ENCODE measurements at regions not wholly inside any gene's neighbourhood (a gene's known extent, or its start where the extent isn't known, plus 50 kb on each side); places are given as distances from the start of the nearest gene placed in this dataset.
"Not testable (repeated sequence)": the region's sequence is repeated elsewhere in the genome, so short reads cannot be mapped to it uniquely, and the experiment has no call there.

- DNase-seq: no peak
These were observed 60.5 kb downstream of the DSEL start for GRCh38 chr18:67455890-67456501.

- no peak for DNase-seq
These were observed 62.6 kb downstream of the DSEL start for GRCh38 chr18:67453901-67454300.

GRCh38 chr18:67451960-67452359 is 64.6 kb downstream of the DSEL start:
- DNase-seq: no peak

GRCh38 chr18:67451101-67451500 is 65.4 kb downstream of the DSEL start:
- DNase-seq: not testable (repeated sequence)

GRCh38 chr18:67433971-67434370 is 82.5 kb downstream of the DSEL start:
- no peak for DNase-seq

GRCh38 chr18:67432806-67433205 is 83.7 kb downstream of the DSEL start:
- DNase-seq: no peak

- DNase-seq: no peak
These were observed 87.7 kb downstream of the DSEL start for GRCh38 chr18:67428805-67429204.

- DNase-seq: no peak
These were observed 88.4 kb downstream of the DSEL start for GRCh38 chr18:67428158-67428557.

- DNase-seq: no peak
These were observed 90.0 kb downstream of the DSEL start for GRCh38 chr18:67426486-67426885.

- no peak for DNase-seq
These were observed 90.8 kb downstream of the DSEL start for GRCh38 chr18:67425672-67426071.

GRCh38 chr18:67421651-67422050 is 94.9 kb downstream of the DSEL start:
- no peak for DNase-seq

- DNase-seq: no peak
These were observed 98.5 kb downstream of the DSEL start for GRCh38 chr18:67417864-67418523.

GRCh38 chr18:67411116-67411515 is 105.4 kb downstream of the DSEL start:
- DNase-seq: no peak

- no peak for DNase-seq
These were observed 106.1 kb downstream of the DSEL start for GRCh38 chr18:67410075-67411070.

- no peak for DNase-seq
These were observed 108.3 kb downstream of the DSEL start for GRCh38 chr18:67408240-67408639.

- DNase-seq: no peak
These were observed 109.8 kb downstream of the DSEL start for GRCh38 chr18:67406714-67407113.

- no peak for DNase-seq
These were observed 114.0 kb downstream of the DSEL start for GRCh38 chr18:67402543-67402942.

GRCh38 chr18:67400502-67401117 is 115.9 kb downstream of the DSEL start:
- DNase-seq: no peak

GRCh38 chr18:67386032-67386431 is 130.5 kb downstream of the DSEL start:
- DNase-seq: no peak

- DNase-seq: no peak
These were observed 131.1 kb downstream of the DSEL start for GRCh38 chr18:67385455-67385854.

- not testable (repeated sequence) for DNase-seq
These were observed 132.5 kb downstream of the DSEL start for GRCh38 chr18:67384057-67384456.

GRCh38 chr18:67381608-67382150 is 134.8 kb downstream of the DSEL start:
- no peak for DNase-seq

- DNase-seq: no peak
These were observed 135.7 kb downstream of the DSEL start for GRCh38 chr18:67380867-67381266.

Measured in NCI-H2171 treated with DMSO at 0.1 percent for 48 hours (cell line).